NB4 (cell line): ENCODE measurements at regions not wholly inside any gene's neighbourhood (a gene's known extent, or its start where the extent isn't known, plus 50 kb on each side); places are given as distances from the start of the nearest gene placed in this dataset.

Experiments used
- DNase-seq: peaks from one replicate; pipeline ENCODE4 v3.0.0; 2010; ENCODE audit warnings: low read depth
- H3K4me3 ChIP-seq: one replicate; pipeline ENCODE4 v1.5.1; 2011; ENCODE audit warnings: mild to moderate bottlenecking, low read depth, low read length, moderate library complexity
- CTCF ChIP-seq: IDR thresholded peaks from one replicate; pipeline ENCODE4 v1.5.1; 2012; ENCODE audit warnings: low read depth, low read length
- MAX ChIP-seq: IDR thresholded peaks from 2 replicates; pipeline ENCODE4 v1.6.1; 2011; ENCODE audit warnings: low read depth, low read length
- MYC ChIP-seq: IDR thresholded peaks from 2 replicates; pipeline ENCODE4 v1.6.1; 2011; ENCODE audit warnings: low read depth, low read length
- POLR2A ChIP-seq: IDR thresholded peaks from 2 replicates; pipeline ENCODE4 v1.6.1; 2011; ENCODE audit warnings: mild to moderate bottlenecking; ENCODE audit not compliant: insufficient read length; ENCODE audit errors: extremely low read depth

GRCh38 chr6:76702187-76702586 is 629.7 kb upstream of the IMPG1 start:
- no peak for DNase-seq
- H3K4me3 ChIP-seq: no peak overlapping the region
- TF ChIP-seq MAX: no peak
- TF ChIP-seq CTCF: no peak

GRCh38 chr6:76701610-76702009 is 629.1 kb upstream of the IMPG1 start:
- TF ChIP-seq MYC (no peak), POLR2A (no peak), CTCF (no peak), MAX (no peak)
- no peak for DNase-seq
- H3K4me3 ChIP-seq: no peak overlapping the region

GRCh38 chr6:76697585-76697984 is 625.1 kb upstream of the IMPG1 start:
- peak; percentile 12 for DNase-seq
- TF ChIP-seq MAX (no peak), POLR2A (no peak), MYC (no peak), CTCF (no peak)
- H3K4me3 ChIP-seq: no peak overlapping the region

GRCh38 chr6:76694795-76695194 is 622.3 kb upstream of the IMPG1 start:
- no peak for TF ChIP-seq MAX
- no peak for TF ChIP-seq CTCF
- no peak for TF ChIP-seq MYC
- no peak for DNase-seq
- no peak overlapping the region for H3K4me3 ChIP-seq

GRCh38 chr6:76684875-76685274 is 612.4 kb upstream of the IMPG1 start:
- TF ChIP-seq MAX: no peak
- no peak for TF ChIP-seq POLR2A
- TF ChIP-seq MYC: no peak
- TF ChIP-seq CTCF: no peak
- no peak overlapping the region for H3K4me3 ChIP-seq
- peak; percentile 4 for DNase-seq

- DNase-seq: no peak
- TF ChIP-seq CTCF: no peak
- TF ChIP-seq MYC: no peak
- no peak for TF ChIP-seq MAX
- no peak for TF ChIP-seq POLR2A
- H3K4me3 ChIP-seq: no peak overlapping the region
Measured at GRCh38 chr6:76683985-76684384, 611.5 kb upstream of the IMPG1 start.
